GM19468 (cell line): ENCODE measurements at regions not wholly inside any gene's neighbourhood (a gene's known extent, or its start where the extent isn't known, plus 50 kb on each side); places are given as distances from the start of the nearest gene placed in this dataset.
"Not testable (repeated sequence)": the region's sequence is repeated elsewhere in the genome, so short reads cannot be mapped to it uniquely, and the experiment has no call there.

Source experiments
- ATAC-seq: cut with Tn5 transposase; IDR thresholded peaks from one replicate; pipeline ENCODE4 v1.9.1; 2021; ENCODE audit warnings: mild to moderate bottlenecking, moderate library complexity, moderate number of reproducible peaks; ENCODE audit not compliant: unreplicated experiment; ENCODE audit errors: extremely low read depth

GRCh38 chr11:127935081-127935480, 652.3 kb downstream of the ETS1 start:
- no peak for ATAC-seq

GRCh38 chr11:127933961-127934360, 653.4 kb downstream of the ETS1 start:
- ATAC-seq: not testable (repeated sequence)

DNA sequence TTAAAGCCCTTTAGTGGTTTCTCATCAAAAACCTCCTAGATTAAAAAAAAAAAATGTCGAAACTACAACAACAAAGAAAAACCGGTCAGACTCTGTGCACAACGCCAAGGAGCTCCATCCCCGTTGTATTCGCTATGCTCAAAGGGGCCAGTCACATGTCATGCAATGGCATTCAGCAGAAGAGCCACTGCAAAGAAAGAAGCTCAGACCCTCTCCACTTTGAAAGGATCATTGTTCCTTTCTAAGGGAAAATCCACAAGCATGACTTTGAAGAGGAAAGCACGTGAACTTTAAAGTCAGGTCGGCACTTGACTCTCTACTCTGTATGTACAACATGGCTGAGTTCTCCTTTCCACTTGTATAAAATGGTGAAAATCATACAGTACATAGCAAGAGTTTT, 655.6 kb downstream of the ETS1 start:
- no peak for ATAC-seq

DNA sequence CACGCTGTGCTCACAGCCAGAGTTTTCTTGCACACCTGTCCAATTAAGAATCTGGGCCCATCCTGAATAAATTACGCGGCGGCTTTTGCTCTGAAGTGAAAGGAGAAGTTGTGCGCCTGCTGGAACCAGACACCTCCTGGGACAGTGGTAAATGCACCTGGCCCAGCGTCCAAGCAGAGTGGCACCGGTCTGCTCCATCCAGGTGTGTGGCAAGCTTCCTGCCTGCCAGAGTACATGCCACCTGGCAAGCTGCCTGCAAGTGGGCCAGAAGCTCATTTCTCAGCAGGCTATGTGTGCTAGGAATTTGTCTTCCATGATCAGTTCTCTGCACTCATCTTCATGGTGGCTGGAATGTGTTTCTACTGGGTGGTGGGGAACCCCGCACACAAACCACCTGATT, 660.6 kb downstream of the ETS1 start:
- ATAC-seq: no peak

GRCh38 chr11:127925475-127925874, 661.9 kb downstream of the ETS1 start:
- ATAC-seq: no peak

DNA sequence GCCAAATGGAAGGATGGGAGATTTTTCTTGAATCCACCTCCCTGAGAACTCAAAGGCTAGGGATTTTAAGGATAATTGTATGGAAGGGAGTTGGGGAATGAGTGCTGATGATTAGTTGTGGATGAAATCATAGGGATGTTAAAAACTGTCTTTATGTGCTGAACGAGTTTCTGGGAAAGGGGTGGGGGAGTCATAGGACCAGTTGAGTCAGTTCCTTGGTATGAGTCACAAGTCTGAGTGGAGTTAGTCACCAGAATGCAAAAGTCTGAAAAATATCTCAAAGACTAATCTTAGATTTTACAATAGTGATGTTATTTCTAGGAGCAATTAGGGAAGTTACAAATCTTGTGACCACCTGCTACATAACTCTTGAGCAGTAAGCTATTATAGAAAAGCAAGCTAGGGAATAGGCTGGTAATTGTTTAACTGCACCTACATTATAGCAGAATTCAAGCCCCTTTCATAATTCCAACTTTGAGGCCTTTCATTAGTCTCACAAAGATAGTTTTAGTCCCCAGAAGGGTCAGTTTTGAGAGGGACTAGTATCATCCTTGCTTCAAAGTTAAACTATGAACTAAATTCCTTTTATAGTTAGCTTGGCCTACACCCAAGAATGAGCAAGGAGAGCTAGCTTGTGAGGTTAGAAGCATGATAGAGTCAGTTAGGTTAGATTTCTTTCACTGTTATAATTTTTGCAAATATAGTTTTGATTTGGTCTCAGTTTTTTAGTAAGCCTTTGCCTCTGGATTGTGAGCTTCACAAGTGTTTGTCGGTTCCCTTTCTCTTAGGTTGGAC, 668.0 kb downstream of the ETS1 start:
- ATAC-seq: no peak

GRCh38 chr11:127902382-127902781, 685.0 kb downstream of the ETS1 start:
- ATAC-seq: no peak

DNA sequence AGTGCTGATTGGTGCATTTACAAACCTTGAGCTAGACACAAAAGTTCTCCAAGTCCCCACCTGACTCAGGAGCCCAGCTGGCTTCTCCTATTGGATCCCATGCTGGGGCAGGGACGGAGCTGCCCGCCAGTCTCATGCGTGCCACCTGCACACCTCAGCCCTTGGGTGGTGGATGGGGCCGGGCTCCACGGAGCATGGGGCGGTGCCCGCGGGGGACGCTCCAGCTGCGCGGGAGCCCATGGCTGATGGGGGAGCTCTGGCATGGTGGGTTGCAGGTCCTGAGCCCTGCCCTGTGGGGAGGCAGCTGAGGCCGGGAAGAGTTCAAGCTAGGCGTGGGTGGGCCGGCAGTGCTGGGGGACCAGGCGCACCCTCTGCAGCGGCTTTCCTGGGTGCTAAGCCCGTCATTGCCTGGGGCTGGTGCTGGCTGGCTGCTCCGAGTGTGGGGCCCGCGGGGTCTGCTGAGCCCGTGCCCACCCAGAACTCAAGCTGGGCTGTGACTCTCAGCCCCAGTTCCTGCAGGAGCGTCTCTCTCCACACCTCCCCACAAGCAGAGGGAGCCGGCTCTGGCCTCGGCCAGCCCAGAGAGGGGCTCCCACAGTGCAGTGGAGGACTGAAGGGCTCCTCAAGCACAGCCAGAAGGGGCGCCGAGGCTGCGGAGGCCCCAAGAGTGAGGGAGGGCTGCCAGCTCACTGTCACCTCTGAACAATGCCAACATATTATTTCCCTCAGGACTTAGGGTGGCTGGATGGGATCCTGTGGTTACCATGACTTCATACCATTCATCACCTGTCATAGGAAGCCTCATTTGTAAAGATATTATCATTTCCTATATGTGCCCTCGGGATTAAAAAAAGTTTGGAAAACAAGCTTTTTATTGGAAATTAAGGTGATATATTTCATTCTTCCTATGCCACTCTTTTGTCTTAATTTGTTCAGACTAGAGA, 688.7 kb downstream of the ETS1 start:
- no peak for ATAC-seq

- ATAC-seq: no peak
Measured at GRCh38 chr11:127895776-127896175, 691.6 kb downstream of the ETS1 start.

DNA sequence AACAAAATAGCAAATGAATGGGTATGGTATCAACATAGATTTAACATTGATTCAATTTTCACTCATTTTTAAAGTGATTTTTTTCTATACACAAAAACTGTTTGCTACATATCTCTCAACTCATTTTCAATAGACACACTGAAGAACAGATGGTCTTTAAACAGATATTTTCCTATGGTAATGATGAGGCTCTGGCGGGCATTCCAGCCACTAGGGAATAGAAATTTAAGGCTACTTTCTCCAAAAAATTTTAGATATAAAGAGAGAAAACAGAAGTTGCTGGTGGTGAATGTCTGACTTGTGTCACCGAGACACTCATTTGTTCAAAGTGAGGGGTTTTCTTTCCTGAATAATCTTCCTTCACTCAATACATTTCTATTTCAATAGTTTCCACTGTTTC, 693.0 kb downstream of the ETS1 start:
- no peak for ATAC-seq

GRCh38 chr11:127890030-127890615, 697.2 kb downstream of the ETS1 start:
- ATAC-seq: no peak

- ATAC-seq: no peak
Measured at GRCh38 chr11:127888386-127888785, 699.0 kb downstream of the ETS1 start.

GRCh38 chr11:127875131-127875530, 712.2 kb downstream of the ETS1 start:
- ATAC-seq: no peak

- ATAC-seq: no peak
Measured at GRCh38 chr11:127873478-127873877, 713.9 kb downstream of the ETS1 start.

DNA sequence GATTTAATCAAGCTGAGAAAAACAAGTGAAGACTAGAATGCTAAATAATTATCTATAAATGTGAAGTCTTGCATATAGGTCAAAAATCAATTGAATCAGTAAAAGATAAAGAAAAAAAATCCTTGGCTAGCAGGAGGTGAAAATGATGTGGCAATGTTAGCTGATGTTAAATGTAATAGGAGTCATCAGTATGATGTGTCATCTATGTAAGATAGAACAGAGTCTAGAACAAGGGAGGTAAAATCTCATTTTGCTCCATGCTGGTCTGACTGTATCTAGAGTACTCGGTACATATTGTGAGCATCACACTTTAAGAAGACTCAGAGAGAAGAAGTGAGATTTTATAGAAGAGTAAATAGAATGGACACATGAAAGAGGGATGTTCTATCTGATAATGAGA, 721.2 kb downstream of the ETS1 start:
- no peak for ATAC-seq

GRCh38 chr11:127864861-127865260, 722.5 kb downstream of the ETS1 start:
- no peak for ATAC-seq

- ATAC-seq: no peak
Measured at GRCh38 chr11:127862406-127862805, 725.0 kb downstream of the ETS1 start.

DNA sequence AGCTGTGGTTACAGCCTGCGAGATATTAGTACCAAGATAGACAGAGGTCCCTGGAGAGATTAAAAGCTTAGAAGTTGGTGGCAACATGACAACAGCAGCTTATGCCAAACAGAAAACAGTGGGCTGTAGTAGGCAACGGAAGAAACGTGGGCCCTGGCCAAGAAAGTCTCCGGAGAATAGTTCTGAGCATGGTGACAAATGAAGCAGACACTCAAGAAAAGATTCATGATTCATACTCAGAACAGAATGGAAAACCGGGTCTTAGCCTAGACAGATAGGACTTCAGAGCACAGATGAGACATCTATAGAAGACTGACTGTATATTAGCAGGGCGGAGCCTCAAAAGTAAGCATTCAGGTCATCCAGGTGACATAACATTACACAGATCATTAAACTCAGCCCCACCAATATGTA, 727.4 kb downstream of the ETS1 start:
- ATAC-seq: no peak

GRCh38 chr11:127844876-127845275, 742.5 kb downstream of the ETS1 start:
- no peak for ATAC-seq

GRCh38 chr11:127843483-127844396, 743.6 kb downstream of the ETS1 start:
- ATAC-seq: peak; percentile 61
